Loucy (cell line): ENCODE measurements at regions not wholly inside any gene's neighbourhood (a gene's known extent, or its start where the extent isn't known, plus 50 kb on each side); places are given as distances from the start of the nearest gene placed in this dataset.

Experiments
- EZH2phosphoT487 ChIP-seq: fragments of 200-600 bp; IDR thresholded peaks from 2 replicates; pipeline ENCODE4 v1.6.1; 2018; ENCODE audit warnings: antibody characterized with exemption, mild to moderate bottlenecking, moderate library complexity, borderline replicate concordance
- TF ChIP-seq, protein P1 (sequence below): fragments of 200-600 bp; sonication (generic); conservative IDR thresholded peaks from 2 replicates; pipeline ENCODE4 v1.5.1; 2014; ENCODE audit warnings: mild to moderate bottlenecking, antibody characterized with exemption, low read length

GRCh38 chr2:21318263-21318662 lies 194.5 kb downstream of the TDRD15 start:
- TF ChIP-seq, protein P1, sequence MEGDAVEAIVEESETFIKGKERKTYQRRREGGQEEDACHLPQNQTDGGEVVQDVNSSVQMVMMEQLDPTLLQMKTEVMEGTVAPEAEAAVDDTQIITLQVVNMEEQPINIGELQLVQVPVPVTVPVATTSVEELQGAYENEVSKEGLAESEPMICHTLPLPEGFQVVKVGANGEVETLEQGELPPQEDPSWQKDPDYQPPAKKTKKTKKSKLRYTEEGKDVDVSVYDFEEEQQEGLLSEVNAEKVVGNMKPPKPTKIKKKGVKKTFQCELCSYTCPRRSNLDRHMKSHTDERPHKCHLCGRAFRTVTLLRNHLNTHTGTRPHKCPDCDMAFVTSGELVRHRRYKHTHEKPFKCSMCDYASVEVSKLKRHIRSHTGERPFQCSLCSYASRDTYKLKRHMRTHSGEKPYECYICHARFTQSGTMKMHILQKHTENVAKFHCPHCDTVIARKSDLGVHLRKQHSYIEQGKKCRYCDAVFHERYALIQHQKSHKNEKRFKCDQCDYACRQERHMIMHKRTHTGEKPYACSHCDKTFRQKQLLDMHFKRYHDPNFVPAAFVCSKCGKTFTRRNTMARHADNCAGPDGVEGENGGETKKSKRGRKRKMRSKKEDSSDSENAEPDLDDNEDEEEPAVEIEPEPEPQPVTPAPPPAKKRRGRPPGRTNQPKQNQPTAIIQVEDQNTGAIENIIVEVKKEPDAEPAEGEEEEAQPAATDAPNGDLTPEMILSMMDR: no peak
- no peak for TF ChIP-seq EZH2phosphoT487
